Neuronal stem cell (in vitro differentiated cells): ENCODE measurements at regions not wholly inside any gene's neighbourhood (a gene's known extent, or its start where the extent isn't known, plus 50 kb on each side); places are given as distances from the start of the nearest gene placed in this dataset.
"Not testable (repeated sequence)": the region's sequence is repeated elsewhere in the genome, so short reads cannot be mapped to it uniquely, and the experiment has no call there.

Experiments used
- DNase-seq: peaks from one replicate; pipeline ENCODE4 v3.0.0-alpha.2; 2013; ENCODE audit warnings: low spot score
- H2AFZ ChIP-seq: one replicate; pipeline ENCODE4 v1.6.1; 2013; ENCODE audit warnings: mild to moderate bottlenecking, low read length, inconsistent platforms
- H2AK5ac ChIP-seq: 2 replicates; pipeline ENCODE4 v1.6.1; 2013; ENCODE audit warnings: low read depth, mild to moderate bottlenecking, inconsistent platforms, low read length, moderate library complexity, mixed read lengths
- H2BK120ac ChIP-seq: 2 replicates; pipeline ENCODE4 v1.6.1; 2013; ENCODE audit warnings: low read depth, mild to moderate bottlenecking, inconsistent platforms, low read length, moderate library complexity, mixed read lengths
- H2BK12ac ChIP-seq: one replicate; pipeline ENCODE4 v1.6.1; 2013; ENCODE audit warnings: low read length, inconsistent platforms
- H2BK15ac ChIP-seq: 2 replicates; pipeline ENCODE4 v1.6.1; 2013; ENCODE audit warnings: mild to moderate bottlenecking, low read length, inconsistent platforms, mixed read lengths
- H2BK5ac ChIP-seq: one replicate; pipeline ENCODE4 v1.6.1; 2013; ENCODE audit warnings: inconsistent platforms, mild to moderate bottlenecking, low read length, moderate library complexity
- H3K14ac ChIP-seq: one replicate; pipeline ENCODE4 v1.6.1; 2013; ENCODE audit warnings: low read length, inconsistent platforms
- H3K18ac ChIP-seq: 2 replicates; pipeline ENCODE4 v1.6.1; 2013; ENCODE audit warnings: low read length, inconsistent platforms
- H3K23ac ChIP-seq: 2 replicates; pipeline ENCODE4 v1.6.1; 2013; ENCODE audit warnings: low read depth, mild to moderate bottlenecking, mixed read lengths, low read length, inconsistent platforms; ENCODE audit not compliant: poor library complexity
- H3K27ac ChIP-seq: replicated peaks from 3 replicates; pipeline ENCODE4 v1.5.1; 2013; ENCODE audit warnings: low read length, inconsistent platforms
- H3K27me3 ChIP-seq, 3 experiments: 2 replicates each; pipeline ENCODE4 v1.6.1; 2013; ENCODE audit warnings: low read length in 3 of 3, mild to moderate bottlenecking in 2 of 3, inconsistent platforms in 1 of 3, low read depth in 1 of 3, mixed read lengths in 1 of 3, moderate library complexity in 1 of 3; ENCODE audit not compliant: control insufficient read depth in 3 of 3, insufficient read depth in 3 of 3
- H3K36me3 ChIP-seq, 2 donors: replicated peaks in 1 of 2; 2 replicates each; pipeline ENCODE4 v1.6.1; 2013; ENCODE audit warnings: low read length in 2 of 2; ENCODE audit not compliant: control insufficient read depth in 2 of 2, insufficient read depth in 2 of 2
- H3K4ac ChIP-seq: 2 replicates; pipeline ENCODE4 v1.6.1; 2013; ENCODE audit warnings: inconsistent platforms, mild to moderate bottlenecking, low read length, moderate library complexity
- H3K4me1 ChIP-seq, 2 donors: 1 replicate in 1 of 2; 2 replicates in 1 of 2; pipeline ENCODE4 v1.6.1; 2013; ENCODE audit warnings: low read length in 2 of 2, low read depth in 1 of 2; ENCODE audit not compliant: control insufficient read depth in 2 of 2, insufficient read depth in 1 of 2
- H3K4me2 ChIP-seq: one replicate; pipeline ENCODE4 v1.6.1; 2013; ENCODE audit warnings: mild to moderate bottlenecking, low read length, inconsistent platforms; ENCODE audit not compliant: insufficient read depth, poor library complexity, severe bottlenecking
- H3K4me3 ChIP-seq, 2 donors: 2 replicates each; pipeline ENCODE4 v1.5.1; 2013; ENCODE audit warnings: low read length in 2 of 2, mild to moderate bottlenecking in 2 of 2, inconsistent platforms in 1 of 2, moderate library complexity in 1 of 2
- H3K79me1 ChIP-seq: one replicate; pipeline ENCODE4 v1.6.1; 2013; ENCODE audit warnings: low read depth, mild to moderate bottlenecking, inconsistent platforms, low read length, moderate library complexity
- H3K9ac ChIP-seq: one replicate; pipeline ENCODE4 v1.6.1; 2013; ENCODE audit warnings: mild to moderate bottlenecking, low read depth, low read length, inconsistent platforms; ENCODE audit not compliant: poor library complexity
- H3K9me3 ChIP-seq, 2 donors: replicated peaks in 1 of 2; 2 replicates each; pipeline versions ENCODE3 to v1.6.1; 2013; ENCODE audit warnings: low read length in 2 of 2, mild to moderate bottlenecking in 2 of 2, inconsistent platforms in 1 of 2, low read depth in 1 of 2, mixed read lengths in 1 of 2, moderate library complexity in 1 of 2; ENCODE audit not compliant: control insufficient read depth in 2 of 2, insufficient read depth in 1 of 2
- H4K8ac ChIP-seq: one replicate; pipeline ENCODE4 v1.6.1; 2013; ENCODE audit warnings: low read depth, mild to moderate bottlenecking, inconsistent platforms, low read length, moderate library complexity
- H4K91ac ChIP-seq: one replicate; pipeline ENCODE4 v1.6.1; 2013; ENCODE audit warnings: low read length, low read depth, mild to moderate bottlenecking, inconsistent platforms; ENCODE audit not compliant: poor library complexity
- WGBS, 2 donors: extraction: QIAGEN DNeasy Blood & Tissue Kit; methylation state at CpG; one replicate each; pipeline ENCODE4 v1.1.7; 2013; ENCODE audit warnings: missing lambda C conversion rate in 2 of 2, mixed read lengths in 1 of 2; ENCODE audit not compliant: insufficient read length in 2 of 2, insufficient replicate concordance in 1 of 2; ENCODE audit errors: extremely low coverage in 2 of 2; 5-methylcytosine and 5-hydroxymethylcytosine counted together

- no CpG with 5 or more reads among the region's 1 CpG for WGBS, 2 donors
- Histone ChIP-seq H2BK5ac (no peak overlapping the region), H3K27ac (no peak overlapping the region), H2AK5ac (no peak overlapping the region), H4K91ac (no peak overlapping the region), H3K27me3 (no peaks in the 10 kb centered on the region), H3K14ac (no peak overlapping the region), H2BK120ac (no peak overlapping the region), H3K4me1 (no peaks in the 10 kb centered on the region), H4K8ac (no peak overlapping the region), H3K4me2 (no peak overlapping the region), H3K9me3 (peaks cover 0 to 10% of the 10 kb centered on the region in 2 donors), H3K23ac (no peak overlapping the region), H3K4ac (no peak overlapping the region), H3K9ac (no peak overlapping the region), H2BK15ac (no peak overlapping the region), H2AFZ (no peak overlapping the region), H3K4me3 (no peak overlapping the region), H3K18ac (no peak overlapping the region), H3K36me3 (no peaks in the 10 kb centered on the region), H3K79me1 (no peaks in the 10 kb centered on the region), H2BK12ac (no peak overlapping the region)
- no peak for DNase-seq
Observed at GRCh38 chr2:128670066-128670465, 351.4 kb upstream of the HS6ST1 start.

- WGBS, 2 donors = no CpG with 5 or more reads among the region's 36 CpGs
- not testable (repeated sequence) for H3K4ac ChIP-seq, DNase-seq
Observed at GRCh38 chr2:128671981-128672757, 353.5 kb upstream of the HS6ST1 start.

GRCh38 chr2:128679680-128680079, 361.0 kb upstream of the HS6ST1 start:
- not testable (repeated sequence) for H3K9me3 ChIP-seq, H3K18ac ChIP-seq, H3K4me2 ChIP-seq, H3K4me1 ChIP-seq, H3K27ac ChIP-seq, H3K23ac ChIP-seq, H2BK120ac ChIP-seq, H2BK5ac ChIP-seq, H3K9ac ChIP-seq, H3K14ac ChIP-seq, H3K36me3 ChIP-seq, H2AK5ac ChIP-seq, H2AFZ ChIP-seq, H2BK15ac ChIP-seq, H4K91ac ChIP-seq, H3K27me3 ChIP-seq, DNase-seq, H2BK12ac ChIP-seq, H3K4me3 ChIP-seq, H3K79me1 ChIP-seq, H3K4ac ChIP-seq, H4K8ac ChIP-seq
- no CpG with 5 or more reads among the region's 12 CpGs for WGBS, 2 donors

More at GRCh38 chr2:128671981-128672757, 353.5 kb upstream of the HS6ST1 start:
- not testable (repeated sequence) for H3K36me3 ChIP-seq, H2BK120ac ChIP-seq, H2BK12ac ChIP-seq, H3K27ac ChIP-seq, H3K27me3 ChIP-seq, H3K4me2 ChIP-seq, H3K9ac ChIP-seq, H2BK5ac ChIP-seq, H3K79me1 ChIP-seq, H4K8ac ChIP-seq, H3K18ac ChIP-seq, H3K14ac ChIP-seq, H3K23ac ChIP-seq, H4K91ac ChIP-seq, H2AK5ac ChIP-seq, H3K4me3 ChIP-seq, H2BK15ac ChIP-seq, H3K9me3 ChIP-seq, H2AFZ ChIP-seq, H3K4me1 ChIP-seq

GRCh38 chr2:128681507-128681906, 362.8 kb upstream of the HS6ST1 start:
- Histone ChIP-seq H3K14ac (no peak overlapping the region), H3K27ac (no peak overlapping the region), H3K27me3 (no peaks in the 10 kb centered on the region), H2BK15ac (no peak overlapping the region), H2AFZ (no peak overlapping the region), H3K79me1 (no peaks in the 10 kb centered on the region), H4K8ac (no peak overlapping the region), H2BK12ac (no peak overlapping the region), H3K4me3 (no peak overlapping the region), H3K9ac (no peak overlapping the region), H3K18ac (no peak overlapping the region), H2BK5ac (no peak overlapping the region), H3K36me3 (no peaks in the 10 kb centered on the region), H3K4ac (no peak overlapping the region), H3K23ac (no peak overlapping the region), H2BK120ac (no peak overlapping the region), H2AK5ac (no peak overlapping the region), H3K4me2 (no peak overlapping the region), H3K4me1 (no peaks in the 10 kb centered on the region), H4K91ac (no peak overlapping the region), H3K9me3 (peaks cover 0 to 4% of the 10 kb centered on the region in 2 donors)
- no CpG with 5 or more reads among the region's 5 CpGs for whole genome bisulfite sequencing, 2 donors
- DNase-seq = no peak
